CD4-positive, alpha-beta T cell (primary cell): ENCODE measurements at regions not wholly inside any gene's neighbourhood (a gene's known extent, or its start where the extent isn't known, plus 50 kb on each side); places are given as distances from the start of the nearest gene placed in this dataset.
A peak's percentile ranks its signal among the peaks of the same experiment; 100 is the strongest.

ENCODE experiments used
- ATAC-seq: fragments of 200-7000 bp; cut with Tn5 transposase; one replicate; pipeline ENCODE4 v1.10.0; 2022; ENCODE audit warnings: mild to moderate bottlenecking; ENCODE audit not compliant: poor library complexity
- CTCF ChIA-PET: fragments of 350-600 bp; sonication (Branson Sonifier 250); formaldehyde crosslinking; loops from one replicate; lab custom pipeline; 2021; ENCODE audit warnings: antibody characterized with exemption, inconsistent platforms; lab: Charles Lee
- POLR2A ChIA-PET: fragments of 350-600 bp; sonication (Branson Sonifier 250); formaldehyde crosslinking; loops from one replicate; lab custom pipeline; 2021; ENCODE audit warnings: antibody characterized with exemption, inconsistent platforms; lab: Charles Lee
- DNase-seq, 14 experiments: peaks; one replicate each; pipeline ENCODE4 v3.0.0-alpha.2; 2013 to 2020; ENCODE audit warnings: mixed read lengths in 2 of 14
- H3K27ac ChIP-seq, 2 donors: one replicate each; pipeline versions ENCODE4 v1.5.1 to v1.7.0; 2013; ENCODE audit warnings: low read length in 2 of 2, low read depth in 1 of 2, mild to moderate bottlenecking in 1 of 2
- H3K27me3 ChIP-seq, 2 experiments: 1 replicate in 1 of 2; 2 replicates in 1 of 2; pipeline versions ENCODE4 v1.6.1 to v1.7.0; 2013; ENCODE audit warnings: low read length in 2 of 2, control low read depth in 1 of 2, mild to moderate bottlenecking in 1 of 2, moderate library complexity in 1 of 2; ENCODE audit not compliant: insufficient read depth in 2 of 2, control insufficient read depth in 1 of 2
- H3K36me3 ChIP-seq: one replicate; pipeline ENCODE4 v1.6.1; 2013; ENCODE audit warnings: low read length, control low read depth; ENCODE audit not compliant: insufficient read depth
- H3K4me1 ChIP-seq: one replicate; pipeline ENCODE4 v1.6.1; 2013; ENCODE audit warnings: low read length, control low read depth; ENCODE audit not compliant: insufficient read depth
- H3K4me3 ChIP-seq: one replicate; pipeline ENCODE4 v1.5.1; 2013; ENCODE audit warnings: mild to moderate bottlenecking, low read length, moderate library complexity
- H3K9me3 ChIP-seq, 2 experiments: 1 replicate in 1 of 2; 2 replicates in 1 of 2; pipeline versions ENCODE4 v1.6.1 to v1.7.0; 2013; ENCODE audit warnings: low read length in 2 of 2, mild to moderate bottlenecking in 2 of 2, control low read depth in 1 of 2, moderate library complexity in 1 of 2; ENCODE audit not compliant: control insufficient read depth in 1 of 2, insufficient read depth in 1 of 2
- H3K27ac Mint-ChIP-seq: one replicate; pipeline ENCODE4 v1.8.0; 2020; ENCODE audit warnings: mixed read lengths
- H3K27me3 Mint-ChIP-seq: one replicate; pipeline ENCODE4 v1.8.0; 2021; ENCODE audit warnings: mixed read lengths
- H3K36me3 Mint-ChIP-seq: one replicate; pipeline ENCODE4 v1.8.0; 2021; ENCODE audit warnings: low read depth, mixed read lengths
- H3K4me1 Mint-ChIP-seq: one replicate; pipeline ENCODE4 v1.8.0; 2021; ENCODE audit warnings: low read depth, mixed read lengths
- H3K4me3 Mint-ChIP-seq: one replicate; pipeline ENCODE4 v1.8.0; 2020; ENCODE audit warnings: mild to moderate bottlenecking, mixed read lengths
- H3K9me3 Mint-ChIP-seq: one replicate; pipeline ENCODE4 v1.8.0; 2020; ENCODE audit warnings: mixed read lengths
- CTCF ChIP-seq: fragments of 200-600 bp; IDR thresholded peaks from one replicate; pipeline ENCODE4 v1.8.0; 2022; ENCODE audit warnings: antibody characterized with exemption, mild to moderate bottlenecking
- intact Hi-C, 2 experiments: fragments of 100-400 bp; cut with DNase I in 1 of 2; cut with micrococcal nuclease in 1 of 2; formaldehyde crosslinking; loops; one replicate each; pipeline versions ENCODE4 v1.15.1 to v1.9.0; 2023 to 2025; cut with DNase I, micrococcal nuclease

GRCh38 chr3:194930377-194931204 lies 244.9 kb downstream of the FAM43A start:
- Histone ChIP-seq H3K36me3 (no peaks in the 10 kb centered on the region), H3K9me3 (no peaks in the 10 kb centered on the region), H3K27ac (no peak overlapping the region), H3K4me3 (no peak overlapping the region), H3K4me1 (no peaks in the 10 kb centered on the region), H3K27me3 (peaks cover under 1 to 2% of the 10 kb centered on the region in 2 experiments)
- intact Hi-C loops: no loop called here
- Mint-ChIP-seq H3K27me3 (peaks cover 12% of the 10 kb centered on the region), H3K27ac (no peak overlapping the region), H3K4me3 (no peak overlapping the region), H3K9me3 (no peaks in the 10 kb centered on the region), H3K4me1 (no peaks in the 10 kb centered on the region), H3K36me3 (no peaks in the 10 kb centered on the region)
- DNase-seq (peak in 1 of 14 experiments; percentile 7), ATAC-seq (no peak)
- CTCF ChIA-PET: no interaction called here
- TF ChIP-seq CTCF: no peak
- POLR2A ChIA-PET: no interaction called here

GRCh38 chr3:194931347-194931746 lies 245.7 kb downstream of the FAM43A start:
- ATAC-seq: no peak
- H3K27ac Mint-ChIP-seq: no peak overlapping the region
- Histone ChIP-seq H3K27ac (no peak overlapping the region), H3K4me1 (no peaks in the 10 kb centered on the region), H3K9me3 (no peaks in the 10 kb centered on the region), H3K36me3 (no peaks in the 10 kb centered on the region), H3K4me3 (no peak overlapping the region), H3K27me3 (no peaks in the 10 kb centered on the region)
- peaks cover 5% of the 10 kb centered on the region for H3K27me3 Mint-ChIP-seq
- no peak overlapping the region for H3K4me3 Mint-ChIP-seq
- H3K36me3 Mint-ChIP-seq: no peaks in the 10 kb centered on the region
- H3K4me1 Mint-ChIP-seq: no peaks in the 10 kb centered on the region
- intact Hi-C loops: no loop called here
- ChIA-PET CTCF (no interaction called here), POLR2A (no interaction called here)
- TF ChIP-seq CTCF: no peak
- no peaks in the 10 kb centered on the region for H3K9me3 Mint-ChIP-seq
- DNase-seq: no peak

DNA sequence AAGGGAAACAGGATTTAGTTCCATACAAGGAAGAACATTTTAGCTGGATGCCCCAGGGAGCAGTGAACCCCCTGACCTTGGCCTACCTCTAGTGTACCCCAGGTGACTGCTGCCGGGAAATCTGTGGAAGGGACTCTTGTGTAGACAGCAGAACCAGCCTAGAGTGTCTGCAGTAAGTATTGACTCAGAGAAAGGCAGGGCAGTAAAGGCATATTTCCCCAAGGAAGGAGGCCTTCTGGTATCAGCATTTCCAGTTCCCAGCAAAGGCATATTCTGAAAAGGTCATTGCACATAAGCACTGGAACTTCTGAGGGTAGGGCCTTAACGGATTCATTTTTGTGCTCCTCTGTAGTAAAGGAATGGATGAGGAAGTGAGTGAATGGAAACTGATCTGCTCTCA lies 246.2 kb downstream of the FAM43A start:
- Mint-ChIP-seq H3K9me3 (no peaks in the 10 kb centered on the region), H3K4me3 (no peak overlapping the region), H3K27ac (no peak overlapping the region), H3K4me1 (no peaks in the 10 kb centered on the region), H3K36me3 (no peaks in the 10 kb centered on the region), H3K27me3 (no peaks in the 10 kb centered on the region)
- intact Hi-C loops: no loop called here
- Histone ChIP-seq H3K9me3 (no peaks in the 10 kb centered on the region), H3K36me3 (no peaks in the 10 kb centered on the region), H3K4me3 (no peak overlapping the region), H3K27ac (no peak overlapping the region), H3K4me1 (no peaks in the 10 kb centered on the region), H3K27me3 (no peaks in the 10 kb centered on the region)
- ChIA-PET POLR2A (no interaction called here), CTCF (no interaction called here)
- DNase-seq (no peak), ATAC-seq (no peak)
- no peak for TF ChIP-seq CTCF
